Epithelial cell of esophagus (primary cell): ENCODE measurements at regions not wholly inside any gene's neighbourhood (a gene's known extent, or its start where the extent isn't known, plus 50 kb on each side); places are given as distances from the start of the nearest gene placed in this dataset.

ENCODE experiments used
- DNase-seq: peaks from one replicate; pipeline ENCODE4 v3.0.0; 2010; ENCODE audit warnings: low read depth
- H3K4me3 ChIP-seq: 2 replicates; pipeline ENCODE4 v1.5.1; 2011; ENCODE audit warnings: mild to moderate bottlenecking, low read length, control low read depth
- CTCF ChIP-seq: IDR thresholded peaks from 2 replicates; pipeline ENCODE4 v1.5.1; 2011; ENCODE audit warnings: low read depth, mild to moderate bottlenecking, low read length, control low read depth, inconsistent platforms; ENCODE audit not compliant: insufficient read depth; ENCODE audit errors: missing control alignments

- DNase-seq, result no peak
- H3K4me3 ChIP-seq, result no peak overlapping the region
- no peak for TF ChIP-seq CTCF
These were observed 460.2 kb downstream of the DNAJB9 start for GRCh38 chr7:109029866-109030265.

DNA sequence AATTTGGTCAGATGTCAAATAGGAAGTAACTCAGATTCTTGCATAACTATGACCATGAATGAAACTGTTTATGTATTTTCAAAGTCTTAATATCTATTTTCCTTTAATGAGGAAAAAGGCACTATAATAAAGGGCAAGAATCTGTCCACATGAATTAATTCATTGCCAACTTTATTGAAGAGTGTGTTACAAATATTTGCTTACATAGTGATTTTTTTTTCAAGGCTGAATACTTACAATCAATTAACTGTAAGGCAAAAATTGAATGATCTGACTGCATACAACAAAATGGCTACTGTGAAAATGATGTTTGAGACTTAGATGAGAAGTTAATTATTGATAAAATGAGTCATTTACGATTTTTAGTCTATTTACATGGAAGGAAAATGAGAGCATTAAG, 475.0 kb downstream of the DNAJB9 start:
- no peak for DNase-seq
- H3K4me3 ChIP-seq, result no peak overlapping the region
- no peak for TF ChIP-seq CTCF

DNA sequence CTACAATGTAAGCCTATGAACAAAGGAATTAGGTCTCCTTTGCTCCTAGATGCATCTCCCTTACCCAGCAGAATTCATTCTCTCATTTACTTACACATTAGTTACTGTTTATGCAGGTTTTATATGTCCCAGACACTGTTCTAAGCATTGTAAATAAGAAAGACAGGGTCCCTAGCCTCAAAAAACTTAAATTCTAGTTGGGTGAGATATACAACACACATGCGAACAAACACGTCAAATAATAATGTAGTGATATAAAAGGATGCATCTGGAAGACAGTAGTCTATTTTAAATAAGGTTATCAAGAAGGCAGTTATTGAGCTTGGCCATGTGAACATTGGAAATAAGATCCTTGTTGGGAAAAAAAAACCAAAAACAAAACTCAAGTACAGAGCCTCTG, 479.7 kb downstream of the DNAJB9 start:
- no peak for DNase-seq
- H3K4me3 ChIP-seq, result no peak overlapping the region
- TF ChIP-seq CTCF, result no peak

GRCh38 chr7:109059089-109059488, 489.4 kb downstream of the DNAJB9 start:
- no peak overlapping the region for H3K4me3 ChIP-seq
- no peak for TF ChIP-seq CTCF
- no peak for DNase-seq

DNA sequence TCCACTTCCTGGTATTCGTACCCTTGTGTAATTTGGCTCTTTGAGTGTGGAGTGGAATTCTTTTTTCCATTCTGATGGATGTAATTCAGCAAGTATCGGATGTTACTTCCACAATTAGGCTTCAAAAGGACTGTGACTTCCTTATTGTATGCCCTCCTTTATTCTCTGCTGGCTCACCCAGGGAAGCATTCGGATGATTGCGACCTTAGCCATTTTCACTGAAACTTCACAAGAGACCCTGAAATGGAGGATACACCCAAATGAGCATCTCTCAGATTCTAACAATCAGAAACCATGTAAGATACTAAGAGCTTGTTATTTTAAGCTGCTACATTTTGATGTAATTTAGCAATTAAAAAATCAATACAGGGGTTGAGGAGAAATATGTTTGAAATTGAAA, 493.1 kb downstream of the DNAJB9 start:
- no peak for DNase-seq
- no peak for TF ChIP-seq CTCF
- H3K4me3 ChIP-seq, result no peak overlapping the region

DNA sequence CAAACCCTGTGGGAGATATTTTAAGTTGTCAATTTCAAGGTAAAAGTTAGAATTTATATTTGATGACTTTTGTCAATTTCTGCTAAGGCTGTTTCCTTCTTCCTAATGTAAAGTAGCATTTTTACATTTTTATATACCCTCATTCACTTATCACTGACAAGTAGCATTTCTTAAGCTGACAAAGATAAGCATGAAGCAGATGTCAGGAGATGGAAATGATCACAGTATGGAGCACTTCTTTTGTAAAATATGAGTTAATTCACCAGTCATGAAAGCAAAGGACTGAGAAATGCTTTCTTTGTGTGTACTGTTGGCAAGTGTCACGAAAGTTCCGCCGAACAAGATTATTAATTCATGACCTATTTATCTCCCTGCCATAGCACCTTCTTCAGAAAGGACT, 503.9 kb downstream of the DNAJB9 start:
- no peak overlapping the region for H3K4me3 ChIP-seq
- no peak for TF ChIP-seq CTCF
- no peak for DNase-seq

GRCh38 chr7:109076396-109076972, 506.8 kb downstream of the DNAJB9 start:
- no peak overlapping the region for H3K4me3 ChIP-seq
- no peak for TF ChIP-seq CTCF
- no peak for DNase-seq
